Effector memory CD4-positive, alpha-beta T cell (primary cell): ENCODE measurements at regions not wholly inside any gene's neighbourhood (a gene's known extent, or its start where the extent isn't known, plus 50 kb on each side); places are given as distances from the start of the nearest gene placed in this dataset.
"Not testable (repeated sequence)": the region's sequence is repeated elsewhere in the genome, so short reads cannot be mapped to it uniquely, and the experiment has no call there.

ENCODE experiments used
- DNase-seq, 3 donors: peaks; one replicate each; pipeline ENCODE4 v3.0.0-alpha.2; 2020
- H3K27ac ChIP-seq: 2 replicates; pipeline ENCODE4 v1.7.0; 2013; ENCODE audit warnings: mild to moderate bottlenecking, low read length, moderate library complexity; ENCODE audit not compliant: insufficient read depth, poor library complexity, severe bottlenecking
- H3K27me3 ChIP-seq: replicated peaks from 2 replicates; pipeline ENCODE4 v1.7.0; 2013; ENCODE audit warnings: mild to moderate bottlenecking, low read length; ENCODE audit not compliant: insufficient read depth, control insufficient read depth, poor library complexity, severe bottlenecking
- H3K36me3 ChIP-seq: 2 replicates; pipeline ENCODE4 v1.7.0; 2013; ENCODE audit warnings: mild to moderate bottlenecking, low read length, moderate library complexity; ENCODE audit not compliant: control insufficient read depth, insufficient read depth
- H3K4me1 ChIP-seq: 2 replicates; pipeline ENCODE4 v1.7.0; 2013; ENCODE audit warnings: low read length, mild to moderate bottlenecking; ENCODE audit not compliant: control insufficient read depth, insufficient read depth, poor library complexity, severe bottlenecking
- H3K4me3 ChIP-seq: 2 replicates; pipeline ENCODE4 v1.7.0; 2013; ENCODE audit warnings: low read length, low read depth, mild to moderate bottlenecking; ENCODE audit not compliant: insufficient read depth, poor library complexity, severe bottlenecking
- H3K9me3 ChIP-seq: 2 replicates; pipeline ENCODE4 v1.7.0; 2013; ENCODE audit warnings: mild to moderate bottlenecking, low read length, moderate library complexity; ENCODE audit not compliant: control insufficient read depth

GRCh38 chr17:43315858-43316521 lies 82.2 kb upstream of the RNU2-1 start:
- Histone ChIP-seq H3K4me1 (no peaks in the 10 kb centered on the region), H3K9me3 (peaks cover 4% of the 10 kb centered on the region), H3K4me3 (no peak overlapping the region), H3K36me3 (no peaks in the 10 kb centered on the region), H3K27ac (no peak overlapping the region), H3K27me3 (no peaks in the 10 kb centered on the region)
- DNase-seq = no peak

- Histone ChIP-seq H3K4me3 (no peak overlapping the region), H3K27me3 (no peaks in the 10 kb centered on the region), H3K27ac (no peak overlapping the region), H3K36me3 (no peaks in the 10 kb centered on the region), H3K9me3 (peaks cover 4% of the 10 kb centered on the region), H3K4me1 (no peaks in the 10 kb centered on the region)
- no peak for DNase-seq
These were observed 81.6 kb upstream of the RNU2-1 start for GRCh38 chr17:43315369-43315768.

GRCh38 chr17:43314611-43315011 lies 80.8 kb upstream of the RNU2-1 start:
- Histone ChIP-seq H3K9me3 (peaks cover 3% of the 10 kb centered on the region), H3K27me3 (no peaks in the 10 kb centered on the region), H3K36me3 (no peaks in the 10 kb centered on the region), H3K27ac (no peak overlapping the region), H3K4me3 (no peak overlapping the region), H3K4me1 (no peaks in the 10 kb centered on the region)
- no peak for DNase-seq

- Histone ChIP-seq H3K36me3 (no peaks in the 10 kb centered on the region), H3K27me3 (no peaks in the 10 kb centered on the region), H3K4me3 (no peak overlapping the region), H3K27ac (no peak overlapping the region), H3K9me3 (no peaks in the 10 kb centered on the region), H3K4me1 (no peaks in the 10 kb centered on the region)
- no peak for DNase-seq
These were observed 78.2 kb upstream of the RNU2-1 start for GRCh38 chr17:43312011-43312410.

- H3K4me1 ChIP-seq = no peaks in the 10 kb centered on the region
- H3K27me3 ChIP-seq = no peaks in the 10 kb centered on the region
- no peak for DNase-seq
- H3K27ac ChIP-seq = no peak overlapping the region
- H3K36me3 ChIP-seq = no peaks in the 10 kb centered on the region
- H3K4me3 ChIP-seq = no peak overlapping the region
- no peaks in the 10 kb centered on the region for H3K9me3 ChIP-seq
These were observed 75.9 kb upstream of the RNU2-1 start for GRCh38 chr17:43309505-43310332.

- Histone ChIP-seq H3K9me3 (no peaks in the 10 kb centered on the region), H3K27me3 (no peaks in the 10 kb centered on the region), H3K4me1 (no peaks in the 10 kb centered on the region), H3K27ac (no peak overlapping the region), H3K36me3 (no peaks in the 10 kb centered on the region), H3K4me3 (no peak overlapping the region)
- no peak for DNase-seq
These were observed 75.2 kb upstream of the RNU2-1 start for GRCh38 chr17:43308999-43309398.

GRCh38 chr17:43304792-43305191 lies 71.0 kb upstream of the RNU2-1 start:
- not testable (repeated sequence) for H3K27me3 ChIP-seq, H3K9me3 ChIP-seq, H3K27ac ChIP-seq, H3K36me3 ChIP-seq, H3K4me1 ChIP-seq, DNase-seq, H3K4me3 ChIP-seq

- H3K9me3 ChIP-seq, H3K36me3 ChIP-seq, DNase-seq, H3K4me1 ChIP-seq, H3K27me3 ChIP-seq, H3K27ac ChIP-seq, H3K4me3 ChIP-seq: not testable (repeated sequence)
These were observed 69.3 kb upstream of the RNU2-1 start for GRCh38 chr17:43303049-43303448.

GRCh38 chr17:43299300-43300076 lies 65.7 kb upstream of the RNU2-1 start:
- H3K9me3 ChIP-seq = not testable (repeated sequence)

GRCh38 chr17:43289670-43290069 lies 55.9 kb upstream of the RNU2-1 start:
- not testable (repeated sequence) for H3K4me3 ChIP-seq, H3K27ac ChIP-seq, DNase-seq, H3K9me3 ChIP-seq, H3K36me3 ChIP-seq, H3K4me1 ChIP-seq, H3K27me3 ChIP-seq

More at GRCh38 chr17:43299300-43300076, 65.7 kb upstream of the RNU2-1 start:
- H3K4me3 ChIP-seq, H3K4me1 ChIP-seq, H3K36me3 ChIP-seq, H3K27me3 ChIP-seq, DNase-seq, H3K27ac ChIP-seq: not testable (repeated sequence)
